HG03066 (cell line): ENCODE measurements at regions not wholly inside any gene's neighbourhood (a gene's known extent, or its start where the extent isn't known, plus 50 kb on each side); places are given as distances from the start of the nearest gene placed in this dataset.
"Not testable (repeated sequence)": the region's sequence is repeated elsewhere in the genome, so short reads cannot be mapped to it uniquely, and the experiment has no call there.

Source experiments
- ATAC-seq: cut with Tn5 transposase; IDR thresholded peaks from one replicate; pipeline ENCODE4 v1.9.1; 2021; ENCODE audit warnings: low read depth; ENCODE audit not compliant: unreplicated experiment

DNA sequence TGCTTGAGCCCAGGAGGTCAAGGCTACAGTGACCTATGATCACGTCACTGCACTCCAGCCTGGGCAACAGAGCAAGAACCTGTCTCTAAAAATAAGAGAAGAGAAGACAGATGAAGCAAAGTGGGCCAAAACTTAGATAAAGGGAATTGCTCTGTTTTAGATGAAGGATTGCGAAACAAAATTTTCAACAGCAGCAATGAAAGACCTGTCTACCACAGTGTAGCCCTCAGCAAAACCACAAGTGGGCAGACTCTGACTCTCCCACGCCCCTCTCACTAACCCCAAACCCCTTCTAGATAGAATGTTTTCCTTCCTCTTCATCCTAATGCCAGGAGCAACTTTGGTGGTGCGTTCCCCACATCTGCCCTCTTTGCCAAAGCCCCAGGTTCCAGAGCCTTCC, 105.6 kb upstream of the ALDH3B2 start:
- ATAC-seq = no peak

DNA sequence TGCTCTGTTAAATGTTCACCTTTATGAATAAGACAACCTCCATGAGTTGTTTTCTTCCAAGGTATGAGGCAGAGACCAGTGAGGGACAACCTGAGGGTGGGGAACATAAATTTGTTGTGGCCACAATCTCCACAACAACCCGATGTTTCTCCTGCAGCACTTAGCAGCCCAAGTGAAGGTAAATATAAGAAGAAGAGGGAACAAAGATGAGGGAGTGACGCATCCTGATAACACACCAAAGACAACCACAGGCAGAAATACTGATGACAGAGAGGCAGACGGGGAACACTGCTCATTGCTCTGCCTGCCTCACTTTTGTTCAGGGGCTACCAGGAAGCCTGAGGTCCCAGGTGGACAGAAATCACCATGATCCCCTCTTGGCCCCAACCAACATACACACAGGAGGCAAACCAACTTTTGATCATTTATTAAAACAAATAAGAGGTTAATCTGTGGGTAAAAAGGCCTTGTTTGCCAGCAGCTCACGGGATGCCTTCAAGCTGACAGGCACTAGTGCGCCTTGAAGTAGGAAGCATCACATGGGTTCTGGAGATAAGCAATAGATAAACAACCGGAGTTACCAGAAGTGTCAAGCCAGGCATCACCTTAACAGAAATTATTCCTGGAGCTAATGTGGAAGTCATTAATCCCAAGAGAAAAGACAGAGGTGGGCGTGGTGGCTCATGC, 104.9 kb upstream of the ALDH3B2 start:
- ATAC-seq = not testable (repeated sequence)

DNA sequence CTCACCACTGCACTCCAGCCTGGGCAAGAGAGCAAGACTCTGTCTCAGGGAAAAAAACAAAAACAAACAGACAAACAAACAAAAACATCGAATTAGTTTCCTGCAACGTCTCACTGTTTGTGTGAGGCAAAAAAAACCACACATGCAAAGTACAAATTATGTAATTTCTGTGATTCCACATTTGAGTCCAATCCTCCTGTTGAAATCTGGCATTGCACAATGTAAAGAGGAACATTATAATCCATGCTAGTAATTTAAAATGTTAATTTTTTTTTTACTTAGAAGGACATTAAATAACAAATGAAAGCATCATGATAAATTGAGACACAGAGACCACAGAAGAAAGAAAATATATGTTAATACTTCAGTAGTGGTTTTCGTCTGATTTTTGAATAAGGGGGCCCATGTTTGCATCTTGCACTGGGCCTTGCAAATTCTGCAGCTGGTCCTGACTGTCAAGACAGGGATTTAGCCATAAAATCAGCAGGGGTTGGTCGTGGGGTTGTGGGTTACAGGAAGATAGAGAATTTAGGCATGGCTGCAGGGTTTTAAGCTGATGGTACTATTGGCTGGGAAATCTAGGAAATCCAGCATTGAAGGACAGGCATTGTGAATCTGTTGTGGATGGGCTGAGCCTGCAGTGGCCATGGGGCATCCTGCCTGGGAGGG, 102.6 kb upstream of the ALDH3B2 start:
- no peak for ATAC-seq

DNA sequence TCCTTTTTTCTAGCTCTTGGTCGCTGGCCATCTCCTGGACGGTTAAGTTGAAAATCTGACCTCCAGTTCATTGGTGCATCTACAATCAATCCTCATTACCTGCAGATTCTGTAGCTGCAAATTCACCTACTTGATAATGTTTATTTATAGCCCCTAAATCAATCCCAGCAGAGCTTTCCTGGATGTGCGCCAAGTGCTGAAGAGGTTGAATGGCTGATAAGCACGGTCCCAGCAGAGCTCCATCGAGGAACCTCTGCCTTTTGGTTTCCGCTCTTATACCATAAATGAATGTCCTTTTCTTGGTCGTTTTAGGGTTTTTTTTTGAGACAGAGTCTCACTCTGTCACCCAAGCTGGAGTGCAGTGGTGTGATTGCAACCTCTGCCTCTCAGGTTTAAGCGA, 99.8 kb upstream of the ALDH3B2 start:
- ATAC-seq = not testable (repeated sequence)

DNA sequence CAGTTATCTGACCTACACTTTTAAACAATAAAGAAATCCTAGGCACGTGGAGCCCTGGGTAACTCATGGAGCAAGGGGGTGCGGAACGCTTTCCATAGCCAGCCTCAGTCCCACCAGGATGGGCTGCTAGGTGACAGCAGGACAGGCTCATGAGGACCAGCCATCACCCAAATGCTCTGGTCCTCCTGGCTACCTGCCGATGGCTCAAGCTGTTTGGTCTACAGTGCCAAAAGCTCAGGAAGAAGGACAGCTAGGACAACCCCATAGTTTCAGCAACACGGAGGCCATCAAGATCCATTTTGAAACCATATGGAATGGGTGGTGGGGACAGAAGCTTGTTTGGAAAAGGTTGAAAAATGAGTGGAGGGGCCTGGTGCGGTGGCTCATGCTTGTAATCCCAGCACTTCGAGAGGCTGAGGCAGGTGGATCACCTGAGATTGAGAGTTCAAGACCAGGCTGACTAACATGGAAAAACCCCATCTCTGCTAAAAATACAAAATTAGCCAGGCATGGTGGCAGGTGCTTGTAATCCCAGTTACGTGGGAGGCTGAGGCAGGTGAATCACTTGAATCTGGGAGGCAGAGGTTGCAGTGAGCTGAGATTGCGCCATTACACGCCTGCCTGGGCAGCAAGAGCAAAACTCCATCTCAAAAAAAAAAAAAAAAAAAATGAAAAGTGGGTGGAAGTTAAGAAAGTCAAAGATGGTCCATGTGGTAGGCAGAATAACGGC, 93.7 kb upstream of the ALDH3B2 start:
- not testable (repeated sequence) for ATAC-seq

DNA sequence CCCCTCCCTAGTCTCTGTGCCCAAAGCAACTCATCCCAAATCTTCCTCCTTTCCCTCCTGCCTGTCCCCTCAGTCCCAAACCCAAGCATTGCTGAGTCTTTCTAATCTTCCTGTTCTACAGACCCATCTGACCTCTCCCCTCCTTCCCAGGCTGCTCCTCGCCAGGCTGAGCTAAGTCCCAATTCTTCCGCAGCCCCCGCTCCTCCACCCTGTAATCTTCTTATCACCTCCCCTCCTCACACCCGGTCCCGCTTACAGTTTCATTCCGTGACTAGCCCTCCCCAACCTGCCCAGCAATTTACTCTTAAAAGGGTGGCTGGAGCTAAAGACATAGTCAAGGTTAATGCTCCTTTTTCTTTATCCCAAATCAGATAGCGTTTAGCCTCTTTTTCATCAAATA, 86.8 kb upstream of the ALDH3B2 start:
- ATAC-seq = not testable (repeated sequence)

DNA sequence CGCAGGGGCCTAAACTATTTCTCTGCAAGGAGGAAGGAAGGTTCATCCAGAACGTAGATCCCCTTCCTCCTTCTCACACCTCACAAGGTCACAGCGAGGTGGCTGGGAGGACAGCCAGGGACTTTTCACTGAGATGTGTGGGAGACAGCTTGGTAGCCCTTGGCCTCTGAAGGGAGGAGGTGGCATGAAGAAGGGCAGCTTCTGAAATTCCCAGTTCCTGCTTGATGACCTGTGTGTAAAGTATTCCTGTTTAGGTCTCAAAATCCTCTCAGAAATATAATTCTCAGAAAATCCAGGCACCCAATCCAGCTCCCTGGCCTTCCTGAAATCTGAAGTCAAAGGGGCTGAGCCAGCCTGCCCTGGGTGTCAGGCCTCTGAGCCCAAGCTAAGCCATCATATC, 84.9 kb upstream of the ALDH3B2 start:
- not testable (repeated sequence) for ATAC-seq

DNA sequence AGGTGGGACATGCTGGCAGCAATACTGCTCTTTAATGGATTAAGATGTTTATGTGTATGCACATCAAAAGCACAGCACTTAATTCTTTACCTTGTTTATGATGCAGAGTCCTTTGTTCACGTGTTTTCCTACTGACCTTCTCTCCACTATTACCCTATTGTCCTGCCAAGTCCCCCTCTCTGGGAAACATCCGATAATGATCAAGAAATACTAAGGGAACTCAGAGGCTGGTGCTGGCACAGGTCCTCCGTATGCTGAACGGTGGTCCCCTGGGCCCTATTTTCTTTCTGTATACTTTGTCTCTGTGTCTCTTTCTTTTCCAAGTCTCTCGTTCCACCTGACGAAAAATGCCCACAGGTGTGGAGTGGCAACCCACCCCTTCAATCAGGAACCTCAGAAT, 84.0 kb upstream of the ALDH3B2 start:
- not testable (repeated sequence) for ATAC-seq

DNA sequence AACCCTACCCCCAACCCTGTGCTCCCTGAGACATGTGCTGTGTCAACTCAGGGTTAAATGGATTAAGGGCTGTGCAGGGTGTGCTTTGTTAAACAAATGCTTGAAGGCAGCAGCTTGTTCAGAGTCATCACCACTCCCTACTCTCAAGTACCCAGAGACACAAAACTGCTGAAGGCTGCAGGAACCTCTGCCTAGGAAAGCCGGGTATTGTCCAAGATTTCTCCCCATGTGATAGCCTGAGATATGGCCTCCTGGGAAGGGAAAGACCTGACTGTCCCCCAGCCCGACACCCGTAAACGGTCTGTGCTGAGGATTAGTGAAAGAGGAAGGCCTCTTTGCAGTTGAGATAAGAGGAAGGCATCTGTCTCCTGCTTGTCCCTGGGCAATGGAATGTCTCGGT, 83.6 kb upstream of the ALDH3B2 start:
- ATAC-seq = not testable (repeated sequence)

DNA sequence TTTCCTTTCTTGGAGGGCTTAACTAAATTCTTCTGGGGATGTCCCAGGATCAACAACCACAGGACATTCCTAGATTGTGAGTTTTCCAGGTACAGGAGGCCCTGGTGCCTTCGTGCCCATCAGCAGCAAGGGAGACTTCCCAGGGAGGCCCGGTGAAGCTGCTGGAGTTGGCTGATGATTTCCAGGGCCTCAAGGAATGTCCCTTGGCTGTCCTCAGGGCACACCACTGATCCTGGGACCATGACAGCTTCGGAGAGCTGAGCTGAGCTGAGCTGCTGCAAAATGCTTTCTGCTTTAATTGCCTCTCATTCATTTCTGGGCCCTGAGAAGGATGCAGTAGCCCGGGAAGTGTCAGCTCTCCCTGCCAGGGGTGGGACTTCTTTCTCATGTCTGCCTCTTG, 79.4 kb upstream of the ALDH3B2 start:
- not testable (repeated sequence) for ATAC-seq

DNA sequence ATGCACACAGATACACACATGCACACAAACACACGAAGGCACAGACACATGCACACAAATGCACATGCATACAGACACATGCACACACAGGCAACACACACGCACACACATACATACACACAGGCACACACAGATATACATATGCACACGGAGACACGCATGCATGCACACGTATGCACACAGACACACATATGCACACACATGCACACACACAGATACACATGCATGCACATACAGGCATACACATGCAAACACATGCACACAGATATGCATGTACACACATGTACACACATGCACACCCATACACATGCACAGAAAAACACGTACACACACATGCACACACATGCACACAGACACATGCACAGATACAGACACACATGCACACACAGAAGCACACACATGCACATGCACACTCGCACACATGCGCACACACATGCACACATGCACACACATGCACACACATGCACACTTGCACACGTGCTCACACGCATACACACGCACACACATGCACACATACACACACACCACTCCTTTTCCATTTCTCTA, 70.8 kb upstream of the ALDH3B2 start:
- no peak for ATAC-seq

DNA sequence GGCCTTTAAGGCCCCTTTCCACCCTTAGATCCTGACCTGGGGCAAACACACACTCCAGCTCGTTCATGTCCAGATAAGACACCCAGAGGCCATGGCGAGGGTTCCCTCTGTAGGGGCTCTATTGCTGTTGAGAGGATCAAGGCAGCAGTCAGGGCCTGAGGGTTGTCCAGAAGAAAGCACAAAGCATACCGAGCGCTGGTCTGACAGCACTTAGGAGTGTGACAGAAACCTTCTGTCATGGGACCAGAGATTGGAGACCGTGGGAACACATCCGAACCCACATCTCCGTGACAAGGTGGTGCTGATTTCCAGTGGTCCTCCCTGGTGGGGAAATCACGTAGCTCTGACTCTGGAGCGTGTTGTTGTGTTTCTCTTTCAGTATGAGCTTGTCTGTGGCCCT, 69.8 kb upstream of the ALDH3B2 start:
- not testable (repeated sequence) for ATAC-seq

DNA sequence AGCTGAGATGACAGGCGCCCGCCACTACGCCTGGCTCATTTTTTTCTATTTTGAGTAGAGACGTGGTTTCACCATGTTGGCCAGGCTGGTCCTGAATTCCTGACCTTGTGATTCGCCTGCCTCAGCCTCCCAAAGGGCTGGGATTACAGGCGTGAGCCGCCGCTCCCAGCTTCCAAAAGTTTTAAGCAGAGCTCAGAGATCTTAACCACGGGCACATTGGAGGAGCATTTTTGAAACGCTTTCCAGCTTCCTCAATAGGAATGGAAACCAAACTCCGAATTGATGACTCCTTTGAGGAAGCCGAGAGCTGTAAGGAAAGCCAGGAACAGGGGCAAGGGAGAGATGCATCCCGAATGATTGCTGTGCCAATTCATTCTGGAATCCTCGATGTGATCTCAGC, 63.8 kb upstream of the ALDH3B2 start:
- ATAC-seq = not testable (repeated sequence)

DNA sequence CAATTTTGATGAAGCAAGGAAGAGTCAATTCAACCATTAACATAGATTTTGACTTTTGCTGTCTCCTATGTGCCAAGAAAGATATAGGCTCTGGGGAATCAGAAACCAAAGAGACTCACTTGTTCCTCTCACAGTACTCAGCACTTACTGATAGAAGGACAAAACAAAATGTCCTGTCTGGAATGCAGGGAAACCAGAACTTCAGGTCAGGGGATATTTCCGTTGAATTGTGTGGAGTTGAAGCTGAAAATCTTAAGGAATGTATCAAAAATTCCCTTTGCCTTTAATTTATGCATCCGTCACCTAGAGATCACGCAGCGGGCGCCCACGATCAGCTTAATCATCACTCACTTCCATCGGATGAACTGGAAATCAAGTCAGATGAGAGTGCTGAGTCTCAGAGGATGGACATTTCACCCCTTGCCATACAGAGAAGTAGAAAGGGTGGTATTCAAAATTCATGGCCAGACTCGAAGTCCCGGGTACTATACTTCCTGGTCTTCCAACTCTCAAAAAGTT, 63.2 kb upstream of the ALDH3B2 start:
- not testable (repeated sequence) for ATAC-seq

DNA sequence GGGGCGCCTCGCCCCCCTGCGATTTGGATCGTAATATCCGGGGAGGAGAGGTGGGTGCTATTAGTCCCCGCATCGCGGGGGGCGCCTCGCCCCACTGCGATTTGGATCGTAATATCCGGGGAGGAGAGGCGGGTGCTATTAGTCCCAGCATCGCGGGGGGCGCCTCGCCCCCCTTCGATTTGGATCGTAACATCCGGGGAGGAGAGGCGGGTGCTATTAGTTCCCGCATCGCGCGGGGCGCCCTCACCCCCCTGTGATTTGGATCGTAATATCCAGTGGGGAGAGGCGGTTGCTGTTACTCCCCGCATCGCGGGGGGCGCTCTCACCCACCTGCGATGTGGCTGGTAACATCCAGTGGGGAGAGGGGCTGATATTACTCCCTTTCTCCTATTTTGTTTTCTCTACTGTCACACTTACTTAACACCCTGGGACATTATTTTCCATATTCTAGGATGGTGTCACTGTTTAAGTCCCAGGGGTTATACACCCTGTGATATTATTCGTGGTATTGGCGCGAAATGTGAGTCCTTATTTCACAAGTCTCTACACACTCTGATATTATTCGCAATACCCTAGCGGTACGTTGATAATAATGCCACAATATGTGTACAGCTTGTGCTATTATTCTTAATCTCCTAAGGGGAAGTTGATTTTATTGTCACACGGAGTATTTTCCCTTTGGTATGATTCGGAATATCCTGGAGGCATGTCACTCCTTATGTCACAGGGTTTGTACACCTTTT, 57.8 kb upstream of the ALDH3B2 start:
- ATAC-seq = no peak

DNA sequence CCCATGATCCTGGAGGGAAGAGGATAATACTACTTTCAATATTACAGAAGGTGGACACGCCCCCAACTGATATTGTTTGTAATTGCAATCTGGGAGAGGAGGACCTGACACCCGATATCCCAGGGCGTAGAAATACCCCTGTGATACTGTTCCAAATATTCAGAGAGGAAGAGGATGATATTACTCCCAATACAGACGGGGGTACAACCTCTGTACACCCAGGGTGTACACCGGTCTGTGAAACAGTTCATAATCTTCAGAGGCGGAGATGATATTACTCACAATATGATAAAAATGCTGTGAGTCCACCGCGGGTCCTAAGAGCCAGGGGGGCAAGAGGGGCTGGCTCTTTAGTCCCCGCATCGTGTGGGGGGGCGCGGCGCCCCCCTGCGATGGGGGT, 57.2 kb upstream of the ALDH3B2 start:
- no peak for ATAC-seq

DNA sequence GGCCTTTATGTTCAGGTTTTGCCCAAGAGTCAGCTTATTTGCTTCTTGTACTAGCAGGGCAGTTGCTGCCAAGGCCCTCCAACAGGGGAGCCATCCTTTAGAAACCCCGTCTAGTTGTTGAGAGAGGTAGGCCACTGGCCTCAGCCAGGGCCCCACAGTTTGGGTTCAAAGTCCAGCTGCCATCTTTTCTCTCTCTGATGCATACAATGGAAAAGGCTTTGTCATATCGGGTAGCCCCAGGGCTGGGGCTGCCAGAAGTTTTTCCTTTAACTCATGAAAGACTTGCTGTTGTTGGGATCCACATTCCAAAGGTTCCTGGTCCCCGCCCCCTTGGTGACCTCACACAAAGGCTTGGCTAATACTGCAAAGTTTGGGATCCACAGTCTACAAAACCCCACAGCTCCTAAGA, 53.7 kb upstream of the ALDH3B2 start:
- ATAC-seq = not testable (repeated sequence)

DNA sequence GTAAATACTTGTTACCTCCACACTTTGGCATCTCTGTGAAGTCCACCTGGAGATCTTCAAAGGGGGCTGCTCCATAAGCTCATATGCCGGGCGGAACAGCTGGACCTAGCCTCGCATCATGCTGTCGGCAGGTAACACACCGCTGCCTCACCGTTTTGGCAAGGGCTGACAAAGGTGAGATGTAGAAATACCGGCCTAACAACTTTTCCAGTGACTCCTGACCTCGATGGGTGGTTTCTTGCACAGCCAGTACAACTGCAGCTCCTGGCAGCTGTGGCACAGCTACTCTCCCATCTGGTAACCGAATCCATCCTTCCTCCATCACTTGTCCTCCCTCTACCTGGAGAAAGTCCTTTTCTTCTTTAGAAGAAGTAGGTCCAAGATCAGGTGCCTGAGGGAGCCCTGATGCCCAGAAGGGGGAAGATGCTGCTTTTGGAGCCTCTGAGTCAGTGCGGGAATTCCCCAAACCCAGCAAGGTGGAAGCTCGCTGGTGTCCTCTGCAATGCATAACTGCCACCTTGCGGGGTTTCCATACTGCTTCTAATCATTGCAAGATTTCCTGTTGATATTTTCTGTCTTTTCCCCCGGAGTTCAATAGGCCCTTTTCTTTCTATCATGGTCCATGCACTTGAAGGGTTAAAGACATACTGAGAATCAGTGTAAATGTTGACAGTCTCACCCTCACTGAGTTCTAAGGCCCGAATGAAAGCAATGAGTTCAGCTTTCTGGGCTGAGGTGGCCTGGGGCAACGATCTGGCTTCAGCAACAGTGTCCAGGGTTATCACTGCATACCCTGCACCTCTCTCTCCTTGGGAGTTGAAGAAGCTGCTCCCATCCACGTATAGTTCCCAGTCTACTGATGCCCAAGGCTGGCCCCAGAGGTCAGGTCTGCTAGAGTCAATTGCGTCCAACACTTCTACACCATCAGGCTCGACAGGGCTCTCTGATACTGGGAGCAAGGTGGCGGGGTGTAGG, 52.9 kb upstream of the ALDH3B2 start:
- not testable (repeated sequence) for ATAC-seq
